Brain microvascular endothelial cell (primary cell): ENCODE measurements at regions not wholly inside any gene's neighbourhood (a gene's known extent, or its start where the extent isn't known, plus 50 kb on each side); places are given as distances from the start of the nearest gene placed in this dataset.
A peak's percentile ranks its signal among the peaks of the same experiment; 100 is the strongest.

ENCODE experiments used
- DNase-seq: peaks from one replicate; pipeline ENCODE4 v3.0.0-alpha.2; 2020
- H3K27ac ChIP-seq: fragments of 250-450 bp; sonication (Bioruptor Pico); 2 replicates; pipeline ENCODE4 v1.5.1; 2020; ENCODE audit warnings: mild to moderate bottlenecking, moderate library complexity
- H3K27me3 ChIP-seq: fragments of 250-450 bp; sonication (Bioruptor Pico); replicated peaks from 2 replicates; pipeline ENCODE4 v1.5.1; 2020; ENCODE audit warnings: mild to moderate bottlenecking
- H3K36me3 ChIP-seq: fragments of 250-450 bp; sonication (Bioruptor Pico); replicated peaks from 2 replicates; pipeline ENCODE4 v1.5.1; 2020; ENCODE audit warnings: mild to moderate bottlenecking
- H3K4me3 ChIP-seq: 2 replicates; pipeline ENCODE4 v1.5.1; 2011; ENCODE audit warnings: low read depth, mild to moderate bottlenecking, control low read depth, low read length, moderate library complexity
- CTCF ChIP-seq: IDR thresholded peaks from 2 replicates; pipeline ENCODE4 v1.5.1; 2011; ENCODE audit warnings: low read depth, mild to moderate bottlenecking, moderate library complexity, low read length, control low read depth, inconsistent platforms; ENCODE audit errors: missing control alignments
- in situ Hi-C: cut with HindIII; loops from 2 replicates; pipeline ENCODE4 v1.10.0; 2017; ENCODE audit warnings: low sequenced_read_pairs, low pct_ligation_motif_present

GRCh38 chr14:48686650-48687049 lies 899.5 kb downstream of the RPS29 start:
- no peak for DNase-seq
- no peak for TF ChIP-seq CTCF
- no peaks in the 10 kb centered on the region for H3K36me3 ChIP-seq
- no peak overlapping the region for H3K27ac ChIP-seq
- in situ Hi-C loops: no loop called here
- H3K4me3 ChIP-seq: no peak overlapping the region
- no peaks in the 10 kb centered on the region for H3K27me3 ChIP-seq

GRCh38 chr14:48672506-48672905 lies 913.7 kb downstream of the RPS29 start:
- H3K27ac ChIP-seq: no peak overlapping the region
- no peaks in the 10 kb centered on the region for H3K27me3 ChIP-seq
- no peaks in the 10 kb centered on the region for H3K36me3 ChIP-seq
- no peak overlapping the region for H3K4me3 ChIP-seq
- in situ Hi-C loops: no loop called here
- TF ChIP-seq CTCF: no peak
- no peak for DNase-seq

- no peaks in the 10 kb centered on the region for H3K36me3 ChIP-seq
- no peak for DNase-seq
- TF ChIP-seq CTCF: no peak
Measured at GRCh38 chr14:48670939-48671338, 915.2 kb downstream of the RPS29 start.

GRCh38 chr14:48665077-48665784 lies 920.9 kb downstream of the RPS29 start:
- in situ Hi-C loops: no loop called here
- Histone ChIP-seq H3K27ac (peak overlapping the region; percentile 59), H3K27me3 (no peaks in the 10 kb centered on the region), H3K36me3 (no peaks in the 10 kb centered on the region), H3K4me3 (no peak overlapping the region)
- peak; percentile 16 for DNase-seq
- TF ChIP-seq CTCF: no peak

More at GRCh38 chr14:48670939-48671338, 915.2 kb downstream of the RPS29 start:
- in situ Hi-C loops: no loop called here
- Histone ChIP-seq H3K27ac (no peak overlapping the region), H3K27me3 (no peaks in the 10 kb centered on the region), H3K4me3 (no peak overlapping the region)

- Histone ChIP-seq H3K27me3 (no peaks in the 10 kb centered on the region), H3K36me3 (no peaks in the 10 kb centered on the region), H3K4me3 (no peak overlapping the region), H3K27ac (no peak overlapping the region)
- TF ChIP-seq CTCF: no peak
- in situ Hi-C loops: no loop called here
- DNase-seq: no peak
Measured at GRCh38 chr14:48643241-48643640, 942.9 kb downstream of the RPS29 start.

GRCh38 chr14:48628870-48629269 lies 953.5 kb upstream of the MDGA2 start:
- Histone ChIP-seq H3K27ac (no peak overlapping the region), H3K36me3 (no peaks in the 10 kb centered on the region), H3K27me3 (no peaks in the 10 kb centered on the region), H3K4me3 (no peak overlapping the region)
- in situ Hi-C loops: no loop called here
- DNase-seq: no peak
- no peak for TF ChIP-seq CTCF
